ENCODE measurements at regions not wholly inside any gene's neighbourhood (a gene's known extent, or its start where the extent isn't known, plus 50 kb on each side); places are given as distances from the start of the nearest gene placed in this dataset.

- in situ Hi-C loops (cut with HindIII; ENCODE audit: low pct_unique_long_range_greater_than_20kb, low sequenced_read_pairs), result no loop called here
- H3K9me3 ChIP-seq (ENCODE audit: control insufficient read depth, insufficient read depth, low read depth, low read length), result no peaks in the 10 kb centered on the region
- intact Hi-C loops (cut with micrococcal nuclease; ENCODE audit: unreplicated experiment), result no loop called here
- ChIA-PET POLR2A (no interaction called here), CTCF (no interaction called here)
- H3K27me3 ChIP-seq (ENCODE audit: control insufficient read depth, insufficient read depth, low read length), result no peaks in the 10 kb centered on the region
- no peaks in the 10 kb centered on the region for H3K36me3 ChIP-seq (ENCODE audit: control insufficient read depth, insufficient read depth, low read length)
- DNase-seq (ENCODE audit: low read depth, low spot score) (no peak), ATAC-seq (no peak)
- H3K4me1 ChIP-seq (ENCODE audit: control insufficient read depth, insufficient read depth, low read length), result no peaks in the 10 kb centered on the region
- H3K27ac ChIP-seq (ENCODE audit: low read length), result no peak overlapping the region
- TF ChIP-seq SIN3A (IDR thresholded peaks at IDR 0.05; ENCODE audit: borderline replicate concordance, insufficient read depth, low read depth, low read length), result no peak
- no peak for TF ChIP-seq REST (IDR thresholded peaks at IDR 0.05; ENCODE audit: insufficient read depth in 1 of 2, low read depth in 2 of 2, low read length in 1 of 2)
- TF ChIP-seq POLR2AphosphoS5 (IDR thresholded peaks at IDR 0.05; ENCODE audit: low read depth, low read length), result no peak
- no peak for TF ChIP-seq CTCF (IDR thresholded peaks at IDR 0.05)
- TF ChIP-seq TCF7L2 (IDR thresholded peaks at IDR 0.05; ENCODE audit: low read depth, low read length), result no peak
- no TSS peak for BruUV-seq (replicated peaks)
- no peak overlapping the region for H3K4me3 ChIP-seq (ENCODE audit: low read depth in 2 of 2, low read length in 2 of 2)
Measured at GRCh38 chr18:47323158-47323557, 71.7 kb upstream of the SKOR2 start.

GRCh38 chr18:47321815-47322214 is 70.4 kb upstream of the SKOR2 start:
- in situ Hi-C loops (cut with HindIII; ENCODE audit: low pct_unique_long_range_greater_than_20kb, low sequenced_read_pairs), result no loop called here
- intact Hi-C loops (cut with micrococcal nuclease; ENCODE audit: unreplicated experiment), result no loop called here
- no peak for DNase-seq (ENCODE audit: low read depth, low spot score)
- H3K36me3 ChIP-seq (ENCODE audit: control insufficient read depth, insufficient read depth, low read length), result no peaks in the 10 kb centered on the region
- no TSS peak for BruUV-seq (replicated peaks)
- no peak overlapping the region for H3K27ac ChIP-seq (ENCODE audit: low read length)
- no peaks in the 10 kb centered on the region for H3K9me3 ChIP-seq (ENCODE audit: control insufficient read depth, insufficient read depth, low read depth, low read length)
- no peak for ATAC-seq
- no peak overlapping the region for H3K4me3 ChIP-seq (ENCODE audit: low read depth in 2 of 2, low read length in 2 of 2)
- TF ChIP-seq REST (IDR thresholded peaks at IDR 0.05; ENCODE audit: insufficient read depth in 1 of 2, low read depth in 2 of 2, low read length in 1 of 2) (no peak), SIN3A (IDR thresholded peaks at IDR 0.05; ENCODE audit: borderline replicate concordance, insufficient read depth, low read depth, low read length) (no peak), TCF7L2 (IDR thresholded peaks at IDR 0.05; ENCODE audit: low read depth, low read length) (no peak), CTCF (IDR thresholded peaks at IDR 0.05) (no peak), POLR2AphosphoS5 (IDR thresholded peaks at IDR 0.05; ENCODE audit: low read depth, low read length) (no peak)
- ChIA-PET CTCF (no interaction called here), POLR2A (no interaction called here)
- H3K4me1 ChIP-seq (ENCODE audit: control insufficient read depth, insufficient read depth, low read length), result no peaks in the 10 kb centered on the region
- no peaks in the 10 kb centered on the region for H3K27me3 ChIP-seq (ENCODE audit: control insufficient read depth, insufficient read depth, low read length)

Data from Panc1 (cell line).